ENCODE measurements at regions not wholly inside any gene's neighbourhood (a gene's known extent, or its start where the extent isn't known, plus 50 kb on each side); places are given as distances from the start of the nearest gene placed in this dataset.

DNA sequence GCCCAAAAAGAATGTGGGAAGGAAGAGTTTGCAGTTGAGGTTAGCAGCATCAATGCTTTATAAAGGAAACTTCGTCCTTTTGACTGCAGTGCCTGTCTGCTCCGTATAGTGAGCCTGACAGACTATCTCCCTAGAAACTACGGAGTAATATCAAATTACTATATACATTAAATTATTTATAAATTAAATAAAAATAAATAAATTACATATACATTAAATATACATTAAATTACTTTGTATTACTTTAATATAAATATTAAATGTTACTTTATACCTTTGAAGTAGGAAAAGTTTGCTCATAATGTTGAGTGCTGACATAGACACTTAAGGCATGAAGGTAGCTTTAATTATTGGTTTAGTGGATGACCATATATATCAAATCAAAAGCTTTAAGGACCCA, 165.2 kb downstream of the IL15 start:
- Histone ChIP-seq H2AFZ (ENCODE audit: low read depth, low read length) (no peak overlapping the region), H4K20me1 (ENCODE audit: insufficient read depth, low read length) (no peaks in the 10 kb centered on the region), H3K4me3 (ENCODE audit: insufficient read depth, low read depth, low read length) (no peak overlapping the region), H3K9me3 (ENCODE audit: insufficient read depth, low read depth, low read length) (no peaks in the 10 kb centered on the region), H3K27ac (ENCODE audit: low read depth, low read length) (peak overlapping the region; percentile 73), H3K9ac (ENCODE audit: low read length) (no peak overlapping the region), H3K4me2 (ENCODE audit: low read length) (peak overlapping the region; percentile 77), H3K4me1 (ENCODE audit: insufficient read depth, low read length) (peaks cover 16% of the 10 kb centered on the region), H3K79me2 (ENCODE audit: insufficient read depth, low read length) (no peaks in the 10 kb centered on the region), H3K27me3 (ENCODE audit: insufficient read depth, low read length) (no peaks in the 10 kb centered on the region), H3K36me3 (ENCODE audit: insufficient read depth, low read length) (no peaks in the 10 kb centered on the region)
- TF ChIP-seq, protein P1, sequence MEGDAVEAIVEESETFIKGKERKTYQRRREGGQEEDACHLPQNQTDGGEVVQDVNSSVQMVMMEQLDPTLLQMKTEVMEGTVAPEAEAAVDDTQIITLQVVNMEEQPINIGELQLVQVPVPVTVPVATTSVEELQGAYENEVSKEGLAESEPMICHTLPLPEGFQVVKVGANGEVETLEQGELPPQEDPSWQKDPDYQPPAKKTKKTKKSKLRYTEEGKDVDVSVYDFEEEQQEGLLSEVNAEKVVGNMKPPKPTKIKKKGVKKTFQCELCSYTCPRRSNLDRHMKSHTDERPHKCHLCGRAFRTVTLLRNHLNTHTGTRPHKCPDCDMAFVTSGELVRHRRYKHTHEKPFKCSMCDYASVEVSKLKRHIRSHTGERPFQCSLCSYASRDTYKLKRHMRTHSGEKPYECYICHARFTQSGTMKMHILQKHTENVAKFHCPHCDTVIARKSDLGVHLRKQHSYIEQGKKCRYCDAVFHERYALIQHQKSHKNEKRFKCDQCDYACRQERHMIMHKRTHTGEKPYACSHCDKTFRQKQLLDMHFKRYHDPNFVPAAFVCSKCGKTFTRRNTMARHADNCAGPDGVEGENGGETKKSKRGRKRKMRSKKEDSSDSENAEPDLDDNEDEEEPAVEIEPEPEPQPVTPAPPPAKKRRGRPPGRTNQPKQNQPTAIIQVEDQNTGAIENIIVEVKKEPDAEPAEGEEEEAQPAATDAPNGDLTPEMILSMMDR (IDR thresholded peaks at IDR 0.05; ENCODE audit: insufficient read depth, low read depth, low read length), result no peak
- TF ChIP-seq EZH2 (IDR thresholded peaks at IDR 0.05; ENCODE audit: insufficient read depth, low read length), result no peak
- DNase-seq (ENCODE audit: low read depth), result no peak
- no peak for FAIRE-seq
- H3K27me3 Mint-ChIP-seq (ENCODE audit: low read depth, unreplicated experiment), result no peaks in the 10 kb centered on the region
- H3K27ac Mint-ChIP-seq (ENCODE audit: unreplicated experiment), result no peak overlapping the region
- peaks cover 18% of the 10 kb centered on the region for H3K4me1 Mint-ChIP-seq (ENCODE audit: low read depth, unreplicated experiment)
- H3K36me3 Mint-ChIP-seq (ENCODE audit: low read depth, unreplicated experiment), result no peaks in the 10 kb centered on the region
- H3K4me3 Mint-ChIP-seq (ENCODE audit: unreplicated experiment), result no peak overlapping the region
- no peaks in the 10 kb centered on the region for H3K9me3 Mint-ChIP-seq (ENCODE audit: unreplicated experiment)

DNA sequence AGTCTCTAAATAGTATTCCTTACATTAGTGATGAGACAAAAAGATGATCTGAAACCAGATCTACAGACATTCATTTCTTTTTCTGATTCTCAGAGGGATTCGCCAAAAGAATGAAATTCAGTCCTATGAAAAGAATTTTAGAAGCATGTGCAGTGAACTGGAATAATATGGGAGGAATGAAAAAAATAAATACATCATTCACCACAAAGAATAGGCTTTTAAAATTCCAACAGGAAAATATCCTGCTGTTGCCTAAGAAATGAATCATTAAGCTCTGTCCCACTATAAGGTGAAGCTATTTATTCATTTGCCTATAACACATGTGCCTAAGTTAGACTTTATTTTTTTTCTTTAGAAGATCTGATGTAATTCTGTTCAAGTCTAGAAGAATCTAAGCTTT, 165.9 kb downstream of the IL15 start:
- Histone ChIP-seq H3K79me2 (ENCODE audit: insufficient read depth, low read length) (no peaks in the 10 kb centered on the region), H2AFZ (ENCODE audit: low read depth, low read length) (no peak overlapping the region), H3K36me3 (ENCODE audit: insufficient read depth, low read length) (no peaks in the 10 kb centered on the region), H3K4me2 (ENCODE audit: low read length) (peak overlapping the region; percentile 77), H3K9ac (ENCODE audit: low read length) (peak overlapping the region; percentile 52), H3K4me1 (ENCODE audit: insufficient read depth, low read length) (peaks cover 20% of the 10 kb centered on the region), H4K20me1 (ENCODE audit: insufficient read depth, low read length) (no peaks in the 10 kb centered on the region), H3K9me3 (ENCODE audit: insufficient read depth, low read depth, low read length) (no peaks in the 10 kb centered on the region), H3K4me3 (ENCODE audit: insufficient read depth, low read depth, low read length) (no peak overlapping the region), H3K27ac (ENCODE audit: low read depth, low read length) (peak overlapping the region; percentile 77), H3K27me3 (ENCODE audit: insufficient read depth, low read length) (no peaks in the 10 kb centered on the region)
- Mint-ChIP-seq H3K9me3 (ENCODE audit: unreplicated experiment) (no peaks in the 10 kb centered on the region), H3K4me3 (ENCODE audit: unreplicated experiment) (no peak overlapping the region), H3K4me1 (ENCODE audit: low read depth, unreplicated experiment) (peaks cover 25% of the 10 kb centered on the region), H3K27ac (ENCODE audit: unreplicated experiment) (peak overlapping the region; percentile 81), H3K27me3 (ENCODE audit: low read depth, unreplicated experiment) (no peaks in the 10 kb centered on the region), H3K36me3 (ENCODE audit: low read depth, unreplicated experiment) (no peaks in the 10 kb centered on the region)
- DNase-seq (ENCODE audit: low read depth), result peak; percentile 94
- no peak for TF ChIP-seq EZH2 (IDR thresholded peaks at IDR 0.05; ENCODE audit: insufficient read depth, low read length)
- TF ChIP-seq, protein P1 (IDR thresholded peaks at IDR 0.05; ENCODE audit: insufficient read depth, low read depth, low read length), result no peak
- FAIRE-seq, result peak; percentile 78

DNA sequence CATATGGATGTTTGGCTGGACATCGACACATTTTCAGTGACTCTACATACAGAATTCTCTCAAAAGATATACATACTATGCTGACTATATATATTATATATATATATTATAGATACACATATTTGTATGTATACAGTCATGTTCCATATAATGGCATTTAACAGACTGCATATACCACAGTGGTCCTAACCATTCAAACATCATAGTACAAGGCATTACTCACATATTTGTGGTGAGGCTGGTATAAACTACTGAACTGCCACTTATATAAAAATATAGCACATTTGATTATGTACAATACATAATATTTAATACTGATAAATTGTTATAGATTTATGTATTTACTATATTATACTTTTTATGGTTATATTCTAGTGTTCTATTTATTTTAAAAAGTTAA, 168.5 kb downstream of the IL15 start:
- H4K20me1 ChIP-seq (ENCODE audit: insufficient read depth, low read length), result no peaks in the 10 kb centered on the region
- no peaks in the 10 kb centered on the region for H3K9me3 Mint-ChIP-seq (ENCODE audit: unreplicated experiment)
- H3K4me3 Mint-ChIP-seq (ENCODE audit: unreplicated experiment), result no peak overlapping the region
- no peaks in the 10 kb centered on the region for H3K27me3 Mint-ChIP-seq (ENCODE audit: low read depth, unreplicated experiment)
- TF ChIP-seq EZH2 (IDR thresholded peaks at IDR 0.05; ENCODE audit: insufficient read depth, low read length), result no peak
- TF ChIP-seq, protein P1 (IDR thresholded peaks at IDR 0.05; ENCODE audit: insufficient read depth, low read depth, low read length), result no peak
- no peak overlapping the region for H3K27ac ChIP-seq (ENCODE audit: low read depth, low read length)
- H3K79me2 ChIP-seq (ENCODE audit: insufficient read depth, low read length), result no peaks in the 10 kb centered on the region
- no peak overlapping the region for H3K9ac ChIP-seq (ENCODE audit: low read length)
- H3K27me3 ChIP-seq (ENCODE audit: insufficient read depth, low read length), result no peaks in the 10 kb centered on the region
- H3K4me2 ChIP-seq (ENCODE audit: low read length), result no peak overlapping the region
- no peaks in the 10 kb centered on the region for H3K36me3 Mint-ChIP-seq (ENCODE audit: low read depth, unreplicated experiment)
- no peaks in the 10 kb centered on the region for H3K9me3 ChIP-seq (ENCODE audit: insufficient read depth, low read depth, low read length)
- peaks cover 31% of the 10 kb centered on the region for H3K4me1 Mint-ChIP-seq (ENCODE audit: low read depth, unreplicated experiment)
- H2AFZ ChIP-seq (ENCODE audit: low read depth, low read length), result no peak overlapping the region
- no peaks in the 10 kb centered on the region for H3K36me3 ChIP-seq (ENCODE audit: insufficient read depth, low read length)
- DNase-seq (ENCODE audit: low read depth) (no peak), FAIRE-seq (no peak)
- peaks cover 23% of the 10 kb centered on the region for H3K4me1 ChIP-seq (ENCODE audit: insufficient read depth, low read length)
- no peak overlapping the region for H3K27ac Mint-ChIP-seq (ENCODE audit: unreplicated experiment)
- no peak overlapping the region for H3K4me3 ChIP-seq (ENCODE audit: insufficient read depth, low read depth, low read length)

Data from astrocyte (in vitro differentiated cells and primary cell).